HG03196 (cell line): ENCODE measurements at regions not wholly inside any gene's neighbourhood (a gene's known extent, or its start where the extent isn't known, plus 50 kb on each side); places are given as distances from the start of the nearest gene placed in this dataset.

ENCODE experiments used
- ATAC-seq: cut with Tn5 transposase; IDR thresholded peaks from one replicate; pipeline ENCODE4 v1.9.1; 2021; ENCODE audit not compliant: unreplicated experiment

DNA sequence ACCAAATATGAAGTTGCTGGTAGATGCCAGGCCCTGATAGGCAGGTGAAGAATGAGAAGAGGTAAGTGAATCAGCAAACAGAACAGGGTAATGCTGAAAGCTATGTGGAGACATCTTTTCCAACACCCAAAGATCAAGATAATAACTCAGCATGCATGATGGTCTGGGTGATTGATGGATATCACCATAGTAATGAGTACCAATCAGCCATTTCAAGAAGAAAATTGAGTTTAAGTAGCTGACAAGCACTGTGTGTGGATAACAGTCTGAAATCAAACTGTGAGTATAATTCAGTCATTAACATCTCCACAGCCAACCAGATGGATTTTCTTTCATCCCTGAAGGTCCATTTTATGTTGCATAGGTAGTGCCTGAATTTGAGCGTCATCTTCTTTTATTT lies 289.6 kb upstream of the SMIM31 start:
- ATAC-seq = no peak

DNA sequence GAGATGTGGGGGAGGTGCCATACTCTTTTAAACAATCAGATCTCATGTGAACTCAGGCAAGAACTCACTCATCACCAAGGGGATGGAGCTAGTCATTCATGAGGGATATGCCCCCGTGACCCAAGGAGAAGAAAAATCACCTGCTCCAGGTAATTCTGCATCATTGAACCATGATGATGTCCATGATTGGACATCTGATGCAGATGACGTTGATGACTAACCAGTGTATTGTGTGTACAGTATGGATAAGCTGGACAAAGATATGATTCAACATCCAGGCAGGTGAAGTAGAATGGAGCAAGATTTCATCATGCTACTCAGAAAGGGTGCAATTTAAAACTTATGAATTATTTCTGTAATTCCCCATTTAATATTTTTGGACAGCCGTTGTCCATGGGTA lies 286.4 kb upstream of the SMIM31 start:
- no peak for ATAC-seq

DNA sequence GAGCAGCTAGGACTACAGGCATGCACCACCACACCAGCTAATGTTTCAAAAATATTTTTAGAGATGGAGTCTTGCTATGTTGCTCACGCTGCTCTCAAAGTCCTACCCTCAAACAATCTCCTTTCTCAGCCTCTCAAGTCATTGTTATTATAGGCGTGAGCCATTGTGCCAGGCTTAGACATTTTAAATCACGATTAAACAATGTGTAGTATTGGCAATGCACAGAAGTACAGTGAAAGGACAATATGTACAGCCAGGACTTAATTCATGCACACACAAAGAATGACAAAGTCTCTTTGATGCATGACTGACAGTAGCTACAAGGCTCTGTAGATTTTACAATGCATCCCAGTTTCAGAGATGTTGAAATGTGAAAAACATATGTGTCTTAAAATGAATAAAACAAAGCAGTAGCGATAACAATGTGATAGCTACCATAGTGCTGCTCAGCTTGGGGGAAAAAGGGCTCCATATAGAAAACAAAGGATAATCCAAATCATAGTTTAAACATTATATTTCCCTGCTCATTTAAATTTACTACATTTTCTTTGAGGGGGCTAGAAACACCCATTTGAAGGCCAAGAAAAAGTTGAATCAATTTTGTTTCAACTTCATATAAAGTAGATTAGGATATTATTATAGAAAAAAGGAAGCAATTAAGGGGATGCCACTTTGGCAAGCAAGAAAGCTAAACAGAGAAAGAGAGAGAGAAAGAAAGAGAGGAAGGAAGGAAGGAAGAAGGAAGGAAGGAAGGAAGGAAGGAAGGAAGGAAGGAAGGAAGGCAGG lies 272.4 kb upstream of the SMIM31 start:
- no peak for ATAC-seq

DNA sequence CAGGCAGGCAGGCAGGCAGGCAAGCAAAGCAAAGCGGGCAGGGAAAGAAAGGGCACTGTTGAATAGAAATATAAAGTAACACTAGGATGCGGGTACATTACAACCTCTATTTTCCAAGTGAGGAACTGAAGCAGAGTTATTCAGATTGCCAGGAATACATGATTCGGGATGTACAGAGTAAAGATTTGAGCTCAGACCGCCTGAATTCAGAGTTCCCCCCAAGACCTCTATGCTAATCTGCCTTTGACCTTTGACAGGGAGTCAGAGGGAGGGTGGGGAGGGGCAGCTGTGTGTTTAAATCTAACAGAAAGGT lies 271.9 kb upstream of the SMIM31 start:
- no peak for ATAC-seq

DNA sequence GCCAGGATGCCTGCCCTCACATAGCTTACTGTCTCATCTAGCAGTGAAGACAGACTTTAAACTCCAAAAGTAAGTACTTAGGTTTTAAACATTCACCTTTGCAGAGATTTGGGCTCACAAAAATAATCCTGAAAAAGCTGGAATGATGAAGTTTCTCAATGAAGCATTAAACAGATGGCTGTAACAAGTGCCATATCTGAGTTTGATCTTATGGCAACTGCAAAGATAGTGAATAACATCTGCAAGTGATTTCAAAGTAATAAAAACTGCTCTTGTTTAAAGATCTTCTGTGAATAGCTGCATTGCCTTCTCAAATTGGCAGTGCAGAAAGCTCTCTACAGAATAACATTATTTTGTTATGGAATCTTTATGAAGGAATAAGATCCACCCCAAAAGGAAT lies 271.2 kb upstream of the SMIM31 start:
- ATAC-seq = no peak

DNA sequence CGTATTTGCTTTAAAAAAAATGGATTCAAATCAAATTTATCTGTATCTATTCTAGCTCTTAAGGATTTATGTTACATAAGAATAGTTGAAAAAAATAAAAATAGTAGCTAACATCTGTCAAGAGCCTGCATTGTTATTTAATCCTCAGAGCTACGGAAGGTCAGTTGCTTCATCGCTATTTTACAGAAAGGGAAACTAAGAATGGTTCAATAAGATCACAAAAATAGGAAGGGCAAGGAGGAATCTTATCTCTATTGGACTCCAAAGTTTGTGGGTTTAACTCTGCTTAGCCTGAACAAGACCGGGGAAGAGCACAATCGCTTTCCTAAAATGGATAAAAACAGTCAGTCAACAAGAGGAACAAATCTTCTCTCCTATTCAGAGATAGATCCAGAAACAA lies 270.2 kb upstream of the SMIM31 start:
- ATAC-seq = no peak

DNA sequence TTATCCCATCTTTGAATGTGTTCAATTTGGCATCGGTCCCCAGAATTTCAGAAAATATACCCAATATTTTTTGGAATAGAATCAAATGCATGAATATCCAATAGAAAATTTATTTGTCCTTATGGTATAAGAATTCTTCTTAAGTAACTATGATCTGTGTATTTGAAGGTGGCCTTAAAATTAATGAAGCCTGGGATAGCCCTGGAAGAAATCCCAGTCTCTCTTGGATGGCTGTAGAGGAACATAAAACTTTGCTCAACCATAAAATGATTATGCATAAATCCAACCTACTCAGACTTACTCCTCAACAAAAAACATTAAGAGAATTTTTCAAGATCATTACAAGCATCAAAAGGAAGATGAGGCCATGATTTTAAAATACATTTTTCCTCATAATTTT lies 269.4 kb upstream of the SMIM31 start:
- ATAC-seq = no peak

DNA sequence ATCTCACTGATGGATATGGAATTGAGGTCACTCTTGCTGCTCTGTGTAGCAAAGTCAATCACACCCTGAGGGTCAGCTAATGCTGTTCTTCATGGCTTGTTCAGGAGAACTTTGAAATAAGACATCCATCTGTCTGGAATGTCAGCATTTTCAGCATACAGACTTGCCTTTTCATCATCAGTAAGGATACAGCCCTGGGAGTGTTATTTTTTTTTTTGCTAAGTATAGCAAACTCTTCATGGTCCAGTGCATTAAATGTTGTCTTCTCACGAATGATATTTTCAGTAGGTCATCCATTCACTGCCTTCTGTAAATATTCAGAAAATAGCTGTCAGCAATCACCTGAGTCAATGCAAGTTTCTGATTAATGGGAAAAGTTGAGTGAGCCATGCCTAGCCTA lies 268.8 kb upstream of the SMIM31 start:
- no peak for ATAC-seq

DNA sequence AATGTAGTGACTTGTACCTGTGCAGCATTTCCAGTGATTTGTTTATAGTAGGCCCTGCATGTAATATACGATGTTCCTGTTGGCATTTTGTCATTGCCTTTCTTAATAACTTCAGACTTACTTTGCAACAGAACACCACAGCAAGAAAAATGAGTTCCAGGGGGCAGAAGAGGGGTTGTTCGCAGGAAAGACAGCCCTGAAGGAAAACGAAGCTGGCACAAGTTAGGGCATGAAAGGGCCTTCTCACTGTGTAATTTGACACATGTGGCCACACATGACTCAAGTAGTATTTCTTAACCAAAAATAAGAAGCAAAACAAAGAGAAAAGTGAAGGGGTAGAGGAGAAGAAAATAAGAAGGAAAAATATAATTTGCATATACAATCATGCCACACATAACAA lies 265.8 kb upstream of the SMIM31 start:
- no peak for ATAC-seq

DNA sequence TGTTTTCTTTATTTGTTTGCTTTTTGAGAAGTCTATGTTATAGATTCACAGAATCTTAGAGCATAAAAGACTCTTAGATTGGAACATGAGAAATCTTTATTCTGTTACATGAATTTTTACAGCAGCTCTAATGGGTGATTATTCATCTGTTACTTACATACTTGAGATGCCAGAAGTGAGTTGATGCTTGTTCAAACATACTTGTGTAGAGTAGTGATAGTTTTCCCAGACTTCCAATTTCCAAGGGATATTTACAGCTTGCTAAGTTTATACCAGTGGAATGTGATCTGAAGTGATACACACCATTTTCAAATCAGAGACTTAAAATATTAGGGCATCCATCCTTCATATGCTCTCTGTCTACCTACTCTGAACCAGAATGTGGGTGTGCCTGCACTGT lies 252.9 kb upstream of the SMIM31 start:
- no peak for ATAC-seq

DNA sequence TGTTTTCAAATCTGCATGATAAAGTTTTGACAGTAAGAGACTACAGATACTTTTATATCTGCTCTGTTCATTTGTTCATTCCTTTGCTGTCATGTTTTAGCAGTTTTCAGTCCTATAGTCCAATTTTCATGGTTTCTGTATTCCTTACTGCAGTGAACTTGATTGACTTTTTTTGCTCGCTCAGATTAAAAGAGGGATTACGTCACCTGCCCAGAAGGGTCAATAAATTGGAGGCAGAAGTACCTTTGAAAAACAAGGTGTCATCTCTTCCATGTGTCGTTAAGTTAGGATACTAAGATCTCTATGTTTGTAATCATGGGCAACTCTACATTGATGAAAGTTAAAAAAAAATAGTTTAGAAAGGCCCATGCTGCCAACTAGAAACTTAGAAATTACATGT lies 250.1 kb upstream of the SMIM31 start:
- no peak for ATAC-seq

DNA sequence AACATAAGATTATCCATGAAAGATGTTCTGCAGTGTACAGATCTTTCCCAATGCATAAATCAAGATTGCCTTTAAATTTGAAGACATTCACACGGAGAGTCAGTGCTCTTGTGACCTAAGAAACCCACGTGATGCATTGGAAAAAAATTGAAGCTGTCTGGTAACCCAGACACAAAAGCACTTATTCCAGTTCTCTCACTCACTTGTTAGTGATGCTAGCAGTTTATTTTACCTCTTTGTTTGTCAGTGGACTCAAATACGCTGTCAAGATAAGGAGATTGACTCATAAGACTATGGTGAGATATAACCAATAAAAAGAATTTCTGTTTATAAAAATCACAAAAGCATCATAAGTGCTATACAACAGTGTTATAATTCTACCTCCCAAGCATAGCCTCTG lies 245.8 kb upstream of the SMIM31 start:
- no peak for ATAC-seq

DNA sequence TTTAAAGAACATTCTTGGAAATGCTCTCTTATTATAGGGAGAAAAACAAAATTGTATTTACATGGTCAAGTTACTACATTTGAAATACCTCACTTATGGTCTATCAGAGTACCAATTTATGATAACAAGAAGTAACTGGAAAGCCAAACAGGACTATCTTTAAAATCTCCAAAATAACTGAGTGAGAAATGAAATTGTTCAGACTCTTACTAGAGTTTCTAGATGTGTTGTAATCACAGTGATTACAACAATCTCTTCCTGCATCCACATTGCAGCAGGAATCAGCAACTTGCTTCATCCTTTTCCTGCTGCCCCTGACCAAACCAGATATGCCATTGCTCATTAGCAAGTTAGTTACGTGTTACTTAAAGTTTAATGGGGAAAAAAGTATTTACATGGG lies 245.2 kb upstream of the SMIM31 start:
- no peak for ATAC-seq

DNA sequence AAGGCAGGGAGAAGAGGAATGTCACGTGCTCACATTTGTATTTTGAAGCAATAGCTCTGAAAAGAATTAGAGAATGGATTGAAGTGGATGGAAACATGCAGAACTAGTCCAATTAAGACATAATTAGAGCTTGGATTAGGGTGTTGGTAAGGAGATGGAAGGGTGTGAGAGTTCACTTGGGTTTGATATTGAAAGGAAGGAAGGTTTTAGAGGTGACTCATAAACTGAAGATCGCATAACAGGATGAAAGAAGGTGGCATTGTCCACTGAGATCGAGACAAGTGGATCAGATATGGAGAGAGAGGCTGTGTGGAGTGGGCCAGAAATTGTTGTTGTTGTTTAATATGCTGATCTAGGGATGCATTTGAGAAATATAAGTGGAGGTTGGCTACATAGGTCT lies 244.0 kb upstream of the SMIM31 start:
- ATAC-seq = no peak

DNA sequence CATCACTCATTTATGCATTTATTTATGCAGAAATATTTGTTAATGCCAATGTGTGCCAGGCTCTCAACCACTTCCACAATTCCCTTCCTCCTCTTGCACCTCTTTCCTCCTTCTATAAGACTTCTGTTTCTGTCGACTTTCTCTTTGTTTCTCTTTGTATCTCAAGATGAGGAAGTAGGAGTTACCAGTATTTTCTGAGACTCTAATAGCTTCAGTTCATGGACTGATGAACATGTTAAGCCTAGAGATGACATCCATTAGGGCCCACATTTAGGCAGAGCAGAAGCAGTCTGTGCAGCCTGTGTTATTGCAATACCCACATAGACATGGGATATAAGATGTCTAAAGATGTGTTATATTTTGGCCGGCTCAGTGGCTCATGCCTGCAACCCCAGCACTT lies 241.8 kb upstream of the SMIM31 start:
- no peak for ATAC-seq

DNA sequence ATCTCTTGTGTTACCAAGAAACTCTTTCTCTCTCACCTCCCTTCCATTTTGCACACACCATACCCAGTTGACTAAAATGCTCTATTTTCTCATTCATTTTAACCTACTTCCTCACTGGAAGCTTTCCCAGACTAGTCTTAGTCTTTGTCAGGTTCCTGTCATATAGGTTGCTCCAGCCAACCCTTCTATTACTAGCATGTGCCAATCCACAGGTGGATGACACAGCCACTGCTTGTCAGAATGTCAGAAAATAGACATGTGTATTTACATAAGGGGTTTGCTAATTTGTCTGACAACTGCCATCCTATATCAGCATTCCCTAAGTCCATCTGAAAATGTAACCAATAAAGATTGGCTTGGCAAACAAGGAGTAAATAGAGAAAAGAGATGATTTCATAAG lies 239.2 kb upstream of the SMIM31 start:
- no peak for ATAC-seq

DNA sequence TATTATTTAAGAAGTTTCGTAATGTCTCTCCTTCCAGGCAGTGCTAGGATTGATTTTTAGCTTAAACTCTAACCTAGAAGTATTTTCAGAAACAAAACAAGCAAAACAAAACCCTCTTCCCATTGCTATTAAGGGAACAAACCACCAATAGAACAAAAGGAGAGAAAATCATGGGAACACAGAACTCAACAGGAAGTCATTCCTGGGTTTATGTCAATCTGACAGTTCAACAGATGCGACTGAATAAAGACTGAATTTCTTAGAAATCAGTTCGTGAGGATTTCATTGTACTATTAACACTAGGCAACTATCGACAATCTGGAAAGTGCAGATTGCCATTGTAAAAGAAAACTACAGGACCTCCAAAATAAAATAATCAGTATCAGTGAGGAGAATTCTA lies 229.1 kb upstream of the SMIM31 start:
- no peak for ATAC-seq

DNA sequence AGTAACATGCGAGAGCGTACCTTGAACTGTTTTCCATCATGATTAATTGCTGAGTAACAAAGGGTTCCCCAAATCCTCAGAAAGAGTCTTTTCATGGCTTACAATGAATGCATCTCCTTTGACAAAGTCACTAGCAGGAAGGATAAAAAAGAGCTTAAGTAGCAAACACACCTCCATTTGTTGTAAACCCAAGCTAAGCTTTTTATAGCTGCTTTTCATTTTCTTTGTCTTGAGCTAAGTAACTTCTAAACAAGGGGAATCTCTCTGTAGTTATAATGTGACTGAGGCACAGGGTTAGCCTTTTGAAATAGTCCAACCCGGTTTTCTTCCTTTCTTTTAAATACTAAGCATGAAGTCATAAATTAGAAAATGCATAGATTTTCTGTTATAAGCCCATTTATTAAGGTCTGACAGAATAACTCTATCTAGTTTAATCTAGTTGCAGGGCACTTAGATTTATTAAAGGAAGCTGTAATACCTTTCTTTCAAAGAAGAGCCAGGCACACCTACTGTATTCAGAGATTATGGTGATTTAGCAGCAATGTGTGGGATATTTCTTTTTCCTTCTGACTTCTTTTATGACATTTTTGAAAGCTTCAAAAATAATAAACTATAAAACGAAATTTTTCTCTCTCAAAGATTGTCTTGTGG lies 226.9 kb upstream of the SMIM31 start:
- no peak for ATAC-seq

DNA sequence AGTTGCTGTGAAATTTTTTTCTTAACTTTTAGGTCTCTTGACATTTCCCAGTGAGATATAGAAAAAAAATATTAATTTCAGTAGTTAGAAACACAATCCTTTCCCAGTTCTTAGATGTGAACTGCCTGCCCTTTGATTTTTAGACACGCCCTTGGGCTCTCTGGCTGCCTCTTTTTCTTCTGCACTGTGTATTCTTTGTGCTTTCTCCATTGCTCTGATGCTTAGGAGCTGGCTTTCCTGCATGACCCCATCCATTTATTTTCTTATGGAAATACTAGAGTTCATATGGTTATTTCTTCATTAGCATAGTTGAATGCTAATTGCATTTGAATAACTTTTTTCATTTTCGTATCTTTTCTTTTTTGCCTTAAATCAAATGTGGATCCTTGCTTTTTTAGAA lies 224.9 kb upstream of the SMIM31 start:
- ATAC-seq = no peak

DNA sequence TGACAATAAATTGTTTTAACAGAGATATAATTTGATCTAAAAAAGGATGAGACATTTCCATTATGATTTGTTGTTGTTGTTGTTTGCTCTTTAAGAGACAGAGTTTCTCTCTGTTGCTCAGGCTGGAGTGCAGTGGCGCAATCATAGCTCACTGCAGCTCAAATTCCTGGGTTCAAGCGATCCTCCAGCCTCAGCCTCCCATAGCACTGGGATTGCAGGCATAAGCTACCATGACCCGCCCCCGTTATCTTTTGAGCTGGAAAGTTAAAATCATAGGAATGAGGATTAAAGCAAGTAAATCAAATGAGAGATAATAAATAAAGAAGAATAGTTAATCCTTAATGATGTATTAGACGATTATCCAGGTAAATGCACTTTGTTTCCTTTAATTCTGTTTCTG lies 224.4 kb upstream of the SMIM31 start:
- no peak for ATAC-seq

DNA sequence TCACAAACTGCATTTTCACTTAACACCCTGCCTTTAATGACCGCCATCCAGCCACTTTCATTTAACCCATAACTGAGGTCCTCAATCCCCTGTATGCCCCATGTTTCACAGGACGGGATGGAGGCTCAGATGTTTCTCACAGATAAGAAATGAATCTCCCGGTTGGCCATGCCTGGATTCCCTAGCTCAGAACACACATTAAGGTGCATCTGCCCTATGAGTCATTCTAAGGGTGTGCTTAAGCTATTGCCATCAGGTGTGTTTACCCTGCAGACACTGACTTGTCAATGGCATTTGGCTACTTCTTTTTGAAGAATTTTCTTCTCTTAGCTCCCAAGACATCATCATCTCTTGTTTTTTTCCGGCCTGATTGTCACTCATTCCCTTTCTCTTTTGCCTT lies 222.6 kb upstream of the SMIM31 start:
- ATAC-seq = no peak

DNA sequence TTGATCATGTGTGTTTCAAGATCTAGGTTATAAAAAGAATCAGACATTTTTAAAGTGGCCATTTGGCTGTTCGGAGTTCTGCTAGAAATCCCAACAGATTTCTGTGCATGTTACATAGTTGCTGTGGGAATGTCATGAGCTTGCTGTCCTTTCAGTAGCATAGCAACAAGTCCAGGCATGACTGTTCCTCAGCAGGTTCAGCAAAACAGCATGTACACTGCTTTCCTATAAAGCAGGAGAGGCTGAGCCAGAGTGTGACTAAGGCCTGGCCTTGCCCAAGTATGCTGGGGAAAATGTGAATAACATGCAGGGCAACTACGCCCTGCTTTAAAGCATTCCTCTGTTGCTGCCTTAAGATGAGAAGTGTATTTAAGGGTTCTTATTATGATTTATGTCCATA lies 217.1 kb upstream of the SMIM31 start:
- no peak for ATAC-seq

DNA sequence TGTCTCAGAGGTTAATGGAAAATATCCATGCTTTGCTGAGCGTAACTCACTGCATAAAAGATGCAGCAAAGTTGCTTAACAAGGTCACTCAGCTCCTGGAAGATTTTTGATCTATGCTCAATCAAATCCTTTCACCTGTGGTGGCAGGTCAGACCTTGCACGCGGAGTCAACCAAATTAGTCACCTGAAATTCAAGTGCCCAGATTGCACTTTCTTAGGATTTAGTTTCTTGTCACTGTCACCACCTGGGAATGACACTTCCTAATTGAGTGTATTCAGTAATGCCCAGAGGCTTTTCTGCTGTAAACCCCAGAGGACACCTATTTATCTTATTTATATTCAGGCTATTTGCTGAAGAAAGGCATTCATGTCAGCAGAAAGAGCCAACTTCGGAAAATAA lies 215.8 kb upstream of the SMIM31 start:
- no peak for ATAC-seq
